GM21723 (cell line): ENCODE measurements at regions not wholly inside any gene's neighbourhood (a gene's known extent, or its start where the extent isn't known, plus 50 kb on each side); places are given as distances from the start of the nearest gene placed in this dataset.
"Not testable (repeated sequence)": the region's sequence is repeated elsewhere in the genome, so short reads cannot be mapped to it uniquely, and the experiment has no call there.

Source experiments
- ATAC-seq: cut with Tn5 transposase; IDR thresholded peaks from one replicate; pipeline ENCODE4 v1.9.1; 2021; ENCODE audit warnings: mild to moderate bottlenecking, moderate library complexity; ENCODE audit not compliant: unreplicated experiment

DNA sequence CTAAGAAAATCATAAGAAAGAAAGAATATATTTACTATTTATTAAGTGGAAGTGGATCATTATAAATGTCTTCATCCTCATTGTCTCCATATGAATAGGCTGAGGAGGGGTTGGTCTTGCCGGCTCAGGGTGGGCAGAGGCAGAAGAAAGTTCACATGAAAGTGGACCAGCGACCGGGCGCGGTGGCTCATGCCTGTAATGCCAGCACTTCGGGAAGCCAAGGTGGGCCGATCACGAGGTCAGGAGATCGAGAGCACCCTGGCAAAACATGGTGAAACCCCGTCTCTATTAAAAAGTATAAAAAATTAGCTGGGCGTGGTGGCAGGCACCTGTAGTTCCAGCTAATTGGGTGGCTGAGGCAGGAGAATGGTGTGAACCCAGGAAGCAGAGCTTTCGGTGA, 1145.4 kb downstream of the STIM2 start:
- ATAC-seq, result no peak

DNA sequence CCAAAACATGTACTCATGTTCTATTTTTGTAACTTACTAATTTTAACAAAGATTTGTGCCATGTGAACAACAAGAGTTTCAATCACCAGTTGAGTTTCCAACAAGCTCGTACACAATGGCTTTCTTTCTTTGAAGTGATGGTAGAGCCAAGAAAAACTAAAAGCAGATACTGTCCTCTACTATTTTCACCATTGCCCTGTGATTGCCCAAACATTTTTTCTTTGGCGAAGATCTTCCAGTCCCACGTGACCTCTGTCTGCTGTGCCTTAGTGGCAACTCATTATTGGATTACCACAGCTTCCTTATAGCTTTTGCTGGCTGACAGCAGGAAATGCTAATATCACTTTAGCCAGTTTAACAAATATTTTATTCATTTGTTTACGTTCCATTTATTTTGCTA, 1147.1 kb downstream of the STIM2 start:
- ATAC-seq, result no peak

DNA sequence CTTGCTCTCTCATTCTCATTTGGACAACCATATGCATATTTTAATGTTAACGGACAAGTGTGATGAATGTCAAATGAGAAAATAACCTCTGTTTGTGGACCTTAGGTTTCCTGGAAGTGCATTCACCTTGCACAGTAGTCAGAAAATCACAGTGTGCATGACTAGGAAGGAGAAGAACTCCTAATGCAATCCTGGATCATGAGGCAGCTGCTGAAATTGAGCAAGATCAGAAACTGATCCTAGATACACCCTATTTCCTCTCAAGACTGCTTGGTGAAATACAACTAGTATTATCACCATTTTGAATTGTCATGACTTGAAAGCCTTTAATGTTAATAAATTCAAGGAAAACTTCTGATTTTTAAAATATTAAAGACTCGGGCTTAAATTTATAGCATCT, 1148.9 kb downstream of the STIM2 start:
- ATAC-seq, result no peak

DNA sequence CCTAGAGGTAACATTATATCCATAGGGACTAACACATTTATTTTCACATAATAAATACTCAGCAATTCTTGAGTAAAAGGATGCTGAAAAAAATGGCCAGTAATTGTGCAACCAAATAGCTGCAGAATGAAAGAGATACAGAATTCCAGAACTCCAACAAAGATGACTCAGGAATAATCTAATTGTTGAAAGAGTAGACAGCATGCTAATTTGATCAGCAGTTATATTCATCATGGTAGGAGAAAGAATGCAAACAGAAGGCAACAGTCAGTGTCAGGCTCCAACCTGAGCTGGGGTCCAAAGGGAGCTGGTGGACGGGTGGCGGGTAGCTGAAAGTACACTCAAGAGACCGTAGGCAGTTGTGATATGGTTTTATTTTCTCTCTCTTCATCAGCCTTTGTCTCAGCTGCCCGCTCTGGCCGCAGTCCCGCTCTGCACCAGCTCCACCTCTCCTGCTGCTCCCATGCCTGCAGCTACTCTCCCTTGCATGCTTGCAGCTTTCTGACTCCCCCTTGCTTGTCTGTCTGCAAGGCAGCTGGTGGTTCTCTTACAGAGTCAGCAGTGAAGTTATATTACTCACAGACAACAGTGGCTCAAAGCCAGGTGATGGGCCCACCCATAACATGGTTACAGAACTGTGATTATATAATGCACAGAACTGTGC, 1150.1 kb downstream of the STIM2 start:
- ATAC-seq, result no peak

DNA sequence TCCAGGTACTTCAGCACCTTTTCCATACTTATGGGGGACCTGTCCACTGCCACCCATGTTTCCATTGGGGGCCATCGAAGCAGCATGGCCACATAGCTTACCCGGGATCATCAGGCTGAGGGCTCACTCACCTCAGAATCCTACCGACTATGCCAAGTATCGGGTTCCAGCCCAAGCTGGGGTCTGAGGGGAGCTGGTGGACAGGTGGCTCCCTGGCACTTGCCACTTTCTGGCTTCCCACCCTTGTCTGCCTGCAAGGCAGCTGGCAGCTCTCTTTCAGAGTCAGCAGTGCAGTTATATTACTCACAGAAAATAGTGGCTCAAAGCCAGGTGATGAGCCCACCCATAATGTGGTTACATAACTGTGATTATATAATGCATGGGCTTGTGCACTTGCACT, 1153.8 kb downstream of the STIM2 start:
- no peak for ATAC-seq

DNA sequence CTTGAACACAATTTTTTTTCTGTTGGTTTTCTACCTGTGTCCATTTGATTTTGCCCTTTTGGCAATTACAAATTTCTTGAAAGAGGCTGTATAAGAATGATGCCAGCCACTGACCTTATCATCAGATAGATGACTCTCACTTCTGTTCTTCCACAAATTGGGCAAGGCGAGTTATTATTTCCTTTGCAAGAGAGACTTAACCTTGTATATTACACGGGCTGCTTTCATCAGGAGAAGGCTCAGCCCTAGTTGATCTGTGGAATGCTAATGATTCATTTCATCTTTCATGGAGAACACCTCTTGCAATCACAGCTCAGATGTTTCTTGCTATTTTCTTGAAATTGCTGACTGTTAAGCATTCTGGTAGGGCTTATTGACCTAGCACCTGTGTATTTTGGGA, 1155.4 kb downstream of the STIM2 start:
- no peak for ATAC-seq

DNA sequence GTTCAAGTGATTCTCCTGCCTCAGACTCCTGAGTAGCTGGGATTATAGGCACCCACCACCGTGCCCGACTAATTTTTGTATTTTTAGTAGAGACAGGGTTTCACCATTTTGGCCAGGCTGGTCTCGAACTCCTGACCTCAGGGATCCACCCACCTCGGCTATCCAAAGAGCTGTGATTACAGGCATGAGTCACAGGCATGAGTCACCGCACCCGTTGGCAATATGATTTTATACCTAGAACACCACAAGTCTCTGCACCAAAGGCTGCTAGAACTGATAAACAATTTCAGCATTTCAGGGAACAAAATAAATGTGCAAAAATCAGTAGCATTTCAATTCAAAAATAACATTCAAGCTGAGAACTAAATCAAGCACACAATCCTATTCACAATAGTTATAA, 1177.6 kb downstream of the STIM2 start:
- not testable (repeated sequence) for ATAC-seq

DNA sequence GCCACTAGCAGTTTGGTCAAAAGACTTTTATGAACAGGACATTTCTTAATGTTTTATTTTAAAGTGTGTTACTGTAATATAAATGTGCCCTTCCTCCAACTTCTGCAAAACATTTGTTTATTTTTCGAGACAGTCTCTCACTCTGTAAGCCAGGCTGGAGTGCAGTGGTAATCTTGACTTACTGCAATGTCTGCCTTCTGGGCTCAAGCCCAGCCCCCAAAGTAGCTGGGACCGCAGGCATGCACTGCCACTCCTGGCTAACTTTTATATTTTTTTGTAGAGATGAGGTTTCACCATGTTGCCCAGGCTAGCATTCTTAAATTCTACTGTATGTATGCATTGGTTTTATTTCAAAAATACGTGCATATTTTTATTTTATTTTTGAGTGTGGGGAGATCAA, 1201.9 kb downstream of the STIM2 start:
- ATAC-seq, result no peak

DNA sequence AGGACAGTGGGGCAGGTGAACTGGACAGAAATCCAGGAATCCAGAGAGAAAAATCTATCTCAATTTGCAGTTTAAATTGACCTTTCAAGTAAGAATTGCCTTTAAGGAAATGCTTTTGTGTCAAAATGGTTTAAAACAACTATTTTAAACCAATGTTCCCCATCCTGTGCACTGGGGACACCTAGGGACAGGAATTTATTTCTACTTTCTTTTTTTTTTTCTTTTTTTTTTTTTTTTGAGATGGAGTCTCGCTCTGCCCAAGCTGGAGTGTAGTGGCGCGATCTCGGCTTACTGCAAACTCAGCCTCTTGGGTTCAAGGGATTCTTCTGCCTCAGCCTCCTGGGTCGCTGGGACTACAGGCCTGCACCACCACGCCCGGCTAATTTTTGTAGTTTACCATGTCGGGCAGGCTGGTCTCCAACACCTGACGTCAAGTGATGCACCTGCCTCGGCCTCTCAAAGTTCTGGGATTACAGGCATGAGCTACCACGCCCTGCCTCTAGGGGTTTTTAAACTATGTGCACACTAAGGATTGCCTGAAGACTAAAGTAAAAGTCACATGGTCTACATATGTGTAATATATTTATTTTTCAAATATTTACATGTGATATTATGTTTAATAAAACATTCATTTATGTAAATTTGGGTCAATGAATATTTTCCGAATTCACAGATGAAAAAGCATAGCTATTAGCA, 1213.4 kb downstream of the STIM2 start:
- ATAC-seq, result no peak

DNA sequence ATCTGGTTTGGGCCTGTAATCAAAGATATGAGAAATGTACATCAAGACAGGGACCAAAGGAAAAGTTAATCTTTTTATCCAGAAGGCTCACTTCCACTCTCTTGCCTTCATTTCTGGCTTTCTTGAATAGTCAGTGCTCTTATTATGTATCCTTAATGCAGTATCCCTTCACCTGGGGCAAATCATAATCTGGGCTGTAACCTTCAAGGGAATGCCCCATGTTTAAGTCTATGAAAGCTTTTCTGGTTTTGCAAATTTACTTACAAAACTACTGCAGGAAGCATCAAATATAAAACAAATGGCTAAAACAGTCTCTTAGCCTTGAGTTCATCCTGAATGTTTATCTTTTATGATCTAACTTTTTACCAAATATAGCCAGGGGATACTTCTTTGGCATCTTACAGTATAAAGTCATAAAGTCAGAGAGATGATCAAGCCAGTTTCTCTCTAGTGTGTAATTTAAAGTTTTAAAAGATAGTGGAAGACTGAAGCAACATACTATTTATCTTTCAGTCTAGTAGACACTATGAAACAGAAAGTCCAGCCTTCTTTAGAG, 1214.8 kb downstream of the STIM2 start:
- ATAC-seq, result no peak

DNA sequence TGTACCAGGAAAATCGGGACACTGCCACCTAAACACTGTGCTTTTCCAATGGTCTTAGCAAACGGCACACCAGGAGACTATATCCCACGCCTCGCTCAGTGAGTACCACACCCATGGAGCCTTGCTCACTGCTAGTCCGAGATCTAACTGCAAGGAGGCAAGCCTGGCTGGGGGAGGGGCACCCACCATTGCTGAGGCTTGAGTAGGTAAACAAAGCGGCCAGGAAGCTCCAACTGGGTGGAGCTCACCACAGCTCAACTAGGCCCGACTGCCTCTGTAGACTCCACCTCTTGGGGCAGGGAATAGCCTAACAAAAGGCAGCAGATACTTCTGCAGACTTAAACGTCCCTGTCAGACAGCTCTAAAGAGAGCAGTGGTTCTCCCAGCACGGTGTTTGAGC, 1216.6 kb downstream of the STIM2 start:
- not testable (repeated sequence) for ATAC-seq

DNA sequence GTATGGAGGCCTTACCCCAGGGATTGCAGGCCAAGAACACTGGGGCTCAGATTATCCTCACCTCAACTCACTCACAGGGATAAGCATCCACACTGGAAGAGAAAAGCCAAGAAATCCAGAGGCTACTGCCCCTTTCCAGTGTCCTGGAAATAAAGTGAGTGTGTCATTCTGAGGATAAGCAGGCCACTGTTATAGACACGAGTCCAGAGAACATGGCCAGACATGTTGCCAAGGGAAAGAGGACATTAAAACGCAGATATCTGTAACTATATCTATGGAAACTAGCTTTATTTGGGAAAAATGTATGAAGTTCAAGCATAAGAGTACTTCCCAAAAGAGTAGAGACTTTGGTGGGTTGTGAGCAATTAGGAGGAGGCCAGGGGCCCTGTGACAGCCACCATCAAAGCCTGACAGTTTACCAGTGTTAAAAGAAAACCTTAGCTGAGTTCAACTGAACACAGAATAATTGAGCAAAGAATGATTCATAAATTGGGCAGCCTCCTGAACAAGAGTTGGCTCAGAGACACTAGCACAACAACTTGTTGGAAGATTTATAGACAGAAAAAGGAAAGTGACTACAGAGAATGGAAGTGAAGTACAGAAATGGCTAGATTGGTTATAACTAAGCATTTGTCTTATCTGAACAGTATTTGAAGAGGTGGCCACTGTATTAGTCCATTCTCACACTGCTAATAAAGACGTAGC, 1222.2 kb downstream of the STIM2 start:
- no peak for ATAC-seq

DNA sequence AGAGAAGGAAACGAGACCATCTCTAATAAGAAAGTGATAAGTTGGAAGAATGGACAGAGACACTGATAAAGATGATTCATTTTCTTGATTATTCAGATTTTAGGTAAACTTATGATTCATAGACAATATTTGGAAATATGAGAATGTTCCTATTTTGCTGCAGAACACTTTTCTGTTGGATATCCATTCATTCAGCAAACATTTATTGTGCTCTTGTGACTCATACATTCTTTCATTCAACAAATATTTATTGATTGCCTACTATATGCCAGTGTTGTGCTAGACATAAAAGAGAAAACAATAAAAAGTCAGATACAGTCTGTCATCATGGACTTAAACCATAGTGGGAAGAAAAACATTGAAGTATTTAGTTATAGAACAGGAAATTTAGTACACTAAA, 1232.0 kb downstream of the STIM2 start:
- no peak for ATAC-seq

DNA sequence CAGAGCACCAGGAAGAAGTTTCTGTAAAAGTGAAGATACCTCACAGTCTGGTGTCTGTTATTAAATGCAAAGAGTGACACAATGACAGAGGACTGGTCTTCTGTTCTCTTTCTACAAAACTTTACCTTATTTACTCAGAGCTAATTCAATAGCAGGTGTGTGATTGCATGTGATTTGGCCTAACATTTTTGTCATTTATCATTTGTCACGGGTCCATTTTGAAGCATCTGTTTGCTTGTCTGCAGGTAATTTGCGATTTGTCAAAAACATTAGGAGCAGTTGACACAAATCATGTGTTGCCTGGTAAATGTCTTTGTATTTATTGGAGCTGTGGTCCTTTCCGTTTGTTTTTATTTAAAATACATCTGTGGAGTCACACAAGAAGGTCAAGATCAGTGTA, 1232.4 kb downstream of the STIM2 start:
- no peak for ATAC-seq

DNA sequence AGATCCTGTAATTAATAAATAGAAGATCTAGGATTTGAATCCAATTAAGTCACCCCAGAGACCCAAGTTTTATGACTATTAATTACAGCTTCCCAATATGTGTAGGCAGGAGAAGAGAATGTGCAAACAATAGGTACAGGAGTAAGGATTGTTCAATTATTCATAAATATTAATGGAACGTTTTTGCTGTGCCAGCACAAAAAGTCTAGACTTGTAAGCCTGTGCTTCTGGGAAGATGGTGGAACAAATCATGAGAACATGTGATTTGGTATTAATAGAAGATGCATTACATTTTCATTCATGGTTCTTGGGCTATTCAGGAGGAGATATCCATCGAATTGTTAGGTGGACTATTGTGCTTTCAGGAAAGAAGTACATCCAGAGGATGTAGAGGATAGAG, 1240.9 kb downstream of the STIM2 start:
- ATAC-seq, result no peak

DNA sequence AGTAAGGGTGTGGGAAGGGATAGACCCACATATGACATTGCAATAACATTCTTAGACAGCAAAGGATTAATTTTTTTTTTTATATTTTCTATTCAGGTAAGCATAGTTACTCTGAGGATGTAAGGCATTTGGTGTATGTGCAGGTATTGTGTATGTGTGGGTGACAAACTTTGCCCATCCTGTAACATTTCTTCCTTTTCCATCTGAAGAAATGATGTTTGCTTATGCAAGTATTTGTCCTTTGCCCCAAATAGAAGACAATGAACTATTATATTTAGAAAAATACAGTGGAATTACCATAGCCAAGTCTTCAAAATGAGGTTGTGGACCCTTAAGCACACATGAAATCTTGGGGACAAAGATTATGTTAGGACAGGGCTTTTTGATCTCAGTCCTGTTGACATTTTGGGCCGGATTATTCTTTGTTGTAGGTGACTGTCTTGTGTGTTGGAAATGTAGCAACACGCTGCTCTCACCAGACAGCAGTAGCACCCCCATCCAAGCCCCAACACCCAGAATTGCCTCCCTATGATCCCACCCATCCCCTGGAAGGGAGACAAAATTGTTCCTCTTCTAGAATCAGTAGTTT, 1244.7 kb downstream of the STIM2 start:
- ATAC-seq, result no peak

DNA sequence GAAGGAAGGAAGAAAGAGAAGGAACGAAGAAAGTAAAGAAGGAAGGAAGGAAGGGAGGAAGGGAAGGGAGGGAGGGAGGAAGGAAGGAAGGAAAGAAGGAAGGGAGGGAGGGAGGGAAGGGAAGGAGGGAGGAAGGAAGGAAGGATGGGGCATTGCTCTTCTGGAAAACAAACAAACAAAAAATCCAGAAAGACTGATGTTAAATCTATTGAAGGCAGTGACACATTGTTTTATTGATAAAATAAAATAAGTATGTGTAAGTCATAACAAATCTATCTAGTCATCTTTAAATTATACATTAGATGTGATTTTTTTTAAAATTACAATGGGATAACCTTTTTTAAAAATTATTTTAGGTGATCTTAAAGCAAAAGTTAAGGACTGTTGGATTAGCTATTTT, 1245.5 kb downstream of the STIM2 start:
- ATAC-seq, result no peak

DNA sequence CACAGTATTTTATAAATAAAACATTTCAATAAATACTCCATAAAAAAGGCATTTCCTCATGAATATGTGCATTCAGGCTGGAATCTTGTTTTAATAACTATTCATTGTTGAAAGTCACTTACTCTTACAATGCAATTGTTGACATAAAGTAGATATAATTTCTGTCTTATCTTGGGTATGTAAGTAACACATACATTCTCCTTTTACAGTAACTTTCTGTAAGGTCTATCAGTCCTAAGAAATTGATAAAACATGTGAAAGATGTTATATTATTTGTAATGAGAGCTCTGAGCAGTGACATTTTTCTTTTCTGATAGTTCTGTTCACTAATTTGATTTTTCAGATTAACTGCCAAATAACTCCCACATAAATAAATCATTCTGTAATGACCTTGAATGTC, 1249.2 kb downstream of the STIM2 start:
- no peak for ATAC-seq

DNA sequence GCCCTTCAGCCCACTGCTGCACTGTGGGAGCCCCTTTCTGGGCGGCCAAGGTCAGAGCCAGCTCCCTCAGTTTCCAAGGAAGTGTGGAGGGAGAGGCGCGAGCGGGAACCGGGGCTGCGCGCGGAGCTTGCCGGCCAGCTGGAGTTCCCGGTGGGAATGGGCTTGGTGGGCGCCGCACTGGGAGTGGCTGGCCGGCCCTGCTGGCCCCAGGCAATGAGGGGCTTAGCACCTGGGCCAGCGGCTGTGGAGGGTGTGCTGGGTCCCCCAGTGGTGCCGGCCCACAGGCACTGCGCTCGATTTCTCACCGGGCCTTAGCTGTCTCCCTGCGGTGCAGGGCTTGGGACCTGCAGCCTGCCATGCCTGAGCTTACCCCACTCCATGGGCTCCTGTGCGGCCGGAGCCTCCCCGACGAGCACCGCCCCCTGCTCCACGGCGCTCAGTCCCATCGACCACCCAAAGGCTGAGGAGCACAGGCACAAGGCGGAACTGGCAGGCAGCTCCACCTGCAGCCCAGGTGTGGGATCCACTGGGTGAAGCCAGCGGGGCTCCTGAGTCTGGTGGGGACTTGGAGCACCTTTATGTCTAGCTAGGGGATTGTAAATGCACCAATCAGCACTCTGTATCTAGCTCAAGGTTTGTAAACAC, 1252.2 kb downstream of the STIM2 start:
- ATAC-seq, result not testable (repeated sequence)

DNA sequence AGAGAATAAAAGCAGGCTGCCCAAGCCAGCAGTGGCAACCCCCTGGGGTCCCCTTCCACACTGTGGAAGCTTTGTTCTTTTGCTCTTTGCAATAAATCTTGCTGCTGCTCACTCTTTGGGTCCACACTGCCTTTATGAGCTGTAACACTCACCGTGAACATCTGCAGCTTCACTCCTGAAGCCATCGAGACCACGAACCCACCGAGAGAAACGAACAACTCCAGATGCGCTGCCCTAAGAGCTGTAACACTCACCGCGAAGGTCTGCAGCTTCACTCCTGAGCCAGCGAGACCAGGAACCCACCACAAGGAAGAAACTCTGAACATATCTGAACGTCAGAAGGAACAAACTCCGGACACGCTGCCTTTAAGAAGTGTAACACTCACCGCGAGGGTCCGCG, 1252.9 kb downstream of the STIM2 start:
- not testable (repeated sequence) for ATAC-seq

DNA sequence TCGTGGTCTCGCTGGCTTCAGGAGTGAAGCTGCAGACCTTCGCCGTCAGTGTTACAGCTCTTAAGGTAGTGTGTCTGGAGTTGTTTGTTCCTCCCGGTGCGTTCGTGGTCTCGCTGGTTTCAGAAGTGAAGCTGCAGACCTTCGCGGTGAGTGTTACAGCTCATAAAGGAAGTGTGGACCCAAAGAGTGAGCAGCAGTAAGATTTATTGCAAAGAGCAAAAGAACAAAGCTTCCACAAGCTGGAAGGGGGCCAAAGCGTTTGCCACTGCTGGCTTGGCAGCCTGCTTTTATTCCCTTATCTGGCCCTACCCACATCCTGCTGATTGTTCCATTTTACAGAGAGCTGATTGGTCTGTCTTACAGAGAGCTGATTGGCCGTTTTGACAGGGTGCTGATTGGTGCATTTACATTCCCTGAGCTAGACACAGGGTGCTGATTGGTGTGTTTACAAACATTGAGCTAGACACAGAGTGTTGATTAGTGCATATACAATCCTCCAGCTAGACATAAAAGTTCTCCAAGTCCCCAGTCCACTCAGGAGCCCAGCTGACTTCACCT, 1256.0 kb downstream of the STIM2 start:
- not testable (repeated sequence) for ATAC-seq
